H1 (cell line): ENCODE measurements at regions not wholly inside any gene's neighbourhood (a gene's known extent, or its start where the extent isn't known, plus 50 kb on each side); places are given as distances from the start of the nearest gene placed in this dataset.

Experiments
- CTCF ChIP-seq, 3 experiments: IDR thresholded peaks; 1 replicate in 2 of 3; 2 replicates in 1 of 3; pipeline versions ENCODE4 v1.5.1 to v1.6.1; 2011; ENCODE audit warnings: low read length in 3 of 3, mild to moderate bottlenecking in 3 of 3, inconsistent platforms in 2 of 3, low read depth in 1 of 3, moderate library complexity in 1 of 3; ENCODE audit not compliant: insufficient read depth in 1 of 3; ENCODE audit errors: control extremely low read depth in 1 of 3
- KDM4A ChIP-seq: IDR thresholded peaks from one replicate; pipeline ENCODE4 v1.7.1; 2012; ENCODE audit warnings: low read depth, mild to moderate bottlenecking, moderate library complexity, low read length, inconsistent platforms; ENCODE audit not compliant: severe bottlenecking
- MAFK ChIP-seq: IDR thresholded peaks from 2 replicates; pipeline ENCODE4 v1.6.1; 2012; ENCODE audit warnings: low read depth, mild to moderate bottlenecking, improper control_type of control experiment, low read length
- RNF2 ChIP-seq: fragments of 200-900, 300-1000 bp; sonication (generic); IDR thresholded peaks from 2 replicates; pipeline ENCODE4 v1.7.1; 2016; ENCODE audit warnings: borderline replicate concordance, low read depth, mild to moderate bottlenecking, antibody characterized with exemption, low read length; ENCODE audit not compliant: poor library complexity, severe bottlenecking; ENCODE audit errors: missing control alignments
- TAF1 ChIP-seq: IDR thresholded peaks from 2 replicates; pipeline ENCODE4 v1.6.1; 2011; ENCODE audit warnings: mild to moderate bottlenecking, low read depth, low read length

GRCh38 chrX:39988496-39988895, 109.3 kb downstream of the BCOR start (continued):
- TF ChIP-seq CTCF (IDR thresholded peaks at IDR 0.05; ENCODE audit: control extremely low read depth in 1 of 3, insufficient read depth in 1 of 3, low read depth in 1 of 3, low read length in 3 of 3) = no peak
- no peak for TF ChIP-seq TAF1
- no peak for TF ChIP-seq RNF2
- TF ChIP-seq KDM4A = no peak
- TF ChIP-seq MAFK = no peak
